ENCODE measurements at regions not wholly inside any gene's neighbourhood (a gene's known extent, or its start where the extent isn't known, plus 50 kb on each side); places are given as distances from the start of the nearest gene placed in this dataset.
A peak's percentile ranks its signal among the peaks of the same experiment; 100 is the strongest.

DNA sequence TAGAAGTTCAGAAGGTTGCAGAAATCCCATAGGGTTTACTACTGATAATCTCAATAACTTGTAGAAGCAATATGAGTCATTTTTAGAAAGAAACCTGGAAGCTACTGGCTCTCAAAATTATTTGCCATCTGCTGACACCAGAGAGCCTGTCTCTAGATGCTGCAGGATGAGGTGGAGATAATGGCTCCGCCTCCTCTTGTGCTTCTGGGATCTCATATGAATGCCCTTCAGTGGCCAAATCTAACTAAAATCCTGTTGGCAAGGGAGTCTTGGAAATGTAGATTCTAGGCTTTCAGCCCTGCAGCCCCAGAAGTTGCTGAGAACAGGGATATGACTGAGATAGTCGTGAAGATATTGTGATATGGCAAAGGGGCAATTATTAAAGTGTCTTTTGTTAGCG, 348.1 kb downstream of the CCSER2 start:
- H3K4me1 ChIP-seq (ENCODE audit: insufficient read depth) = no peaks in the 10 kb centered on the region
- Mint-ChIP-seq H3K4me3 (no peak overlapping the region), H3K9me3 (no peaks in the 10 kb centered on the region), H3K4me1 (no peaks in the 10 kb centered on the region), H3K27ac (no peak overlapping the region), H3K27me3 (ENCODE audit: insufficient read depth, low read depth, poor library complexity) (no peaks in the 10 kb centered on the region), H3K36me3 (ENCODE audit: low read depth) (no peaks in the 10 kb centered on the region)
- no peak overlapping the region for H3K27ac ChIP-seq (ENCODE audit: low read depth)
- H3K4me3 ChIP-seq = no peak overlapping the region
- peak overlapping the region; percentile 4; the same call in 1 of the 2 replicates for H2AFZ ChIP-seq
- no peak for ATAC-seq
- H3F3A ChIP-seq (replicated peaks; ENCODE audit: low read depth) = no peaks in the 10 kb centered on the region
- no peaks in the 10 kb centered on the region for H3K9me2 ChIP-seq (ENCODE audit: insufficient read depth)
- DNase-seq (ENCODE audit: low spot score) = no peak
- H3K36me3 ChIP-seq (ENCODE audit: insufficient read depth) = no peaks in the 10 kb centered on the region
- H4K20me1 ChIP-seq (replicated peaks; ENCODE audit: insufficient read depth) = no peaks in the 10 kb centered on the region
- TF ChIP-seq CREB1 (CRISPR knock-in tag; IDR thresholded peaks at IDR 0.05; ENCODE audit: low read depth) (no peak), ZNF331 (CRISPR knock-in tag; IDR thresholded peaks at IDR 0.05; ENCODE audit: low read depth) (no peak), JUNB (IDR thresholded peaks at IDR 0.05; ENCODE audit: unreplicated experiment) (no peak), EZH2phosphoT487 (IDR thresholded peaks at IDR 0.05; ENCODE audit: unreplicated experiment) (no peak), NANOG (IDR thresholded peaks at IDR 0.05; ENCODE audit: borderline replicate concordance) (no peak), STAT1 (IDR thresholded peaks at IDR 0.05; ENCODE audit: unreplicated experiment) (no peak), REST (IDR thresholded peaks at IDR 0.05; ENCODE audit: unreplicated experiment) (no peak)
- TF ChIP-seq, protein P1, sequence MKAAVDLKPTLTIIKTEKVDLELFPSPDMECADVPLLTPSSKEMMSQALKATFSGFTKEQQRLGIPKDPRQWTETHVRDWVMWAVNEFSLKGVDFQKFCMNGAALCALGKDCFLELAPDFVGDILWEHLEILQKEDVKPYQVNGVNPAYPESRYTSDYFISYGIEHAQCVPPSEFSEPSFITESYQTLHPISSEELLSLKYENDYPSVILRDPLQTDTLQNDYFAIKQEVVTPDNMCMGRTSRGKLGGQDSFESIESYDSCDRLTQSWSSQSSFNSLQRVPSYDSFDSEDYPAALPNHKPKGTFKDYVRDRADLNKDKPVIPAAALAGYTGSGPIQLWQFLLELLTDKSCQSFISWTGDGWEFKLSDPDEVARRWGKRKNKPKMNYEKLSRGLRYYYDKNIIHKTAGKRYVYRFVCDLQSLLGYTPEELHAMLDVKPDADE (IDR thresholded peaks at IDR 0.05) = no peak
- TF ChIP-seq, protein P2, sequence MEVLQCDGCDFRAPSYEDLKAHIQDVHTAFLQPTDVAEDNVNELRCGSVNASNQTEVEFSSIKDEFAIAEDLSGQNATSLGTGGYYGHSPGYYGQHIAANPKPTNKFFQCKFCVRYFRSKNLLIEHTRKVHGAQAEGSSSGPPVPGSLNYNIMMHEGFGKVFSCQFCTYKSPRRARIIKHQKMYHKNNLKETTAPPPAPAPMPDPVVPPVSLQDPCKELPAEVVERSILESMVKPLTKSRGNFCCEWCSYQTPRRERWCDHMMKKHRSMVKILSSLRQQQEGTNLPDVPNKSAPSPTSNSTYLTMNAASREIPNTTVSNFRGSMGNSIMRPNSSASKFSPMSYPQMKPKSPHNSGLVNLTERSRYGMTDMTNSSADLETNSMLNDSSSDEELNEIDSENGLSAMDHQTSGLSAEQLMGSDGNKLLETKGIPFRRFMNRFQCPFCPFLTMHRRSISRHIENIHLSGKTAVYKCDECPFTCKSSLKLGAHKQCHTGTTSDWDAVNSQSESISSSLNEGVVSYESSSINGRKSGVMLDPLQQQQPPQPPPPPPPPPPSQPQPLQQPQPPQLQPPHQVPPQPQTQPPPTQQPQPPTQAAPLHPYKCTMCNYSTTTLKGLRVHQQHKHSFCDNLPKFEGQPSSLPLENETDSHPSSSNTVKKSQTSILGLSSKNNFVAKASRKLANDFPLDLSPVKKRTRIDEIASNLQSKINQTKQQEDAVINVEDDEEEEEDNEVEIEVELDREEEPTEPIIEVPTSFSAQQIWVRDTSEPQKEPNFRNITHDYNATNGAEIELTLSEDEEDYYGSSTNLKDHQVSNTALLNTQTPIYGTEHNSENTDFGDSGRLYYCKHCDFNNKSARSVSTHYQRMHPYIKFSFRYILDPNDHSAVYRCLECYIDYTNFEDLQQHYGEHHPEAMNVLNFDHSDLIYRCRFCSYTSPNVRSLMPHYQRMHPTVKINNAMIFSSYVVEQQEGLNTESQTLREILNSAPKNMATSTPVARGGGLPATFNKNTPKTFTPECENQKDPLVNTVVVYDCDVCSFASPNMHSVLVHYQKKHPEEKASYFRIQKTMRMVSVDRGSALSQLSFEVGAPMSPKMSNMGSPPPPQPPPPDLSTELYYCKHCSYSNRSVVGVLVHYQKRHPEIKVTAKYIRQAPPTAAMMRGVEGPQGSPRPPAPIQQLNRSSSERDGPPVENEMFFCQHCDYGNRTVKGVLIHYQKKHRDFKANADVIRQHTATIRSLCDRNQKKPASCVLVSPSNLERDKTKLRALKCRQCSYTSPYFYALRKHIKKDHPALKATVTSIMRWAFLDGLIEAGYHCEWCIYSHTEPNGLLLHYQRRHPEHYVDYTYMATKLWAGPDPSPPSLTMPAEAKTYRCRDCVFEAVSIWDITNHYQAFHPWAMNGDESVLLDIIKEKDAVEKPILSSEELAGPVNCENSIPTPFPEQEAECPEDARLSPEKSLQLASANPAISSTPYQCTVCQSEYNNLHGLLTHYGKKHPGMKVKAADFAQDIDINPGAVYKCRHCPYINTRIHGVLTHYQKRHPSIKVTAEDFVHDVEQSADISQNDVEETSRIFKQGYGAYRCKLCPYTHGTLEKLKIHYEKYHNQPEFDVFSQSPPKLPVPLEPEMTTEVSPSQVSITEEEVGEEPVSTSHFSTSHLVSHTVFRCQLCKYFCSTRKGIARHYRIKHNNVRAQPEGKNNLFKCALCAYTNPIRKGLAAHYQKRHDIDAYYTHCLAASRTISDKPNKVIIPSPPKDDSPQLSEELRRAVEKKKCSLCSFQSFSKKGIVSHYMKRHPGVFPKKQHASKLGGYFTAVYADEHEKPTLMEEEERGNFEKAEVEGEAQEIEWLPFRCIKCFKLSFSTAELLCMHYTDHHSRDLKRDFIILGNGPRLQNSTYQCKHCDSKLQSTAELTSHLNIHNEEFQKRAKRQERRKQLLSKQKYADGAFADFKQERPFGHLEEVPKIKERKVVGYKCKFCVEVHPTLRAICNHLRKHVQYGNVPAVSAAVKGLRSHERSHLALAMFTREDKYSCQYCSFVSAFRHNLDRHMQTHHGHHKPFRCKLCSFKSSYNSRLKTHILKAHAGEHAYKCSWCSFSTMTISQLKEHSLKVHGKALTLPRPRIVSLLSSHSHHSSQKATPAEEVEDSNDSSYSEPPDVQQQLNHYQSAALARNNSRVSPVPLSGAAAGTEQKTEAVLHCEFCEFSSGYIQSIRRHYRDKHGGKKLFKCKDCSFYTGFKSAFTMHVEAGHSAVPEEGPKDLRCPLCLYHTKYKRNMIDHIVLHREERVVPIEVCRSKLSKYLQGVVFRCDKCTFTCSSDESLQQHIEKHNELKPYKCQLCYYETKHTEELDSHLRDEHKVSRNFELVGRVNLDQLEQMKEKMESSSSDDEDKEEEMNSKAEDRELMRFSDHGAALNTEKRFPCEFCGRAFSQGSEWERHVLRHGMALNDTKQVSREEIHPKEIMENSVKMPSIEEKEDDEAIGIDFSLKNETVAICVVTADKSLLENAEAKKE (CRISPR knock-in tag; IDR thresholded peaks at IDR 0.05) = no peak
- H3K27me3 ChIP-seq (ENCODE audit: insufficient read depth) = no peaks in the 10 kb centered on the region
- H3K4me2 ChIP-seq = no peak overlapping the region
- H3K79me2 ChIP-seq (replicated peaks; ENCODE audit: insufficient read depth) = no peaks in the 10 kb centered on the region

All from GM23338 (cell line).